ENCODE measurements at regions not wholly inside any gene's neighbourhood (a gene's known extent, or its start where the extent isn't known, plus 50 kb on each side); places are given as distances from the start of the nearest gene placed in this dataset.

GRCh38 chr2:136411946-136412345 is 294.0 kb upstream of the CXCR4 start:
- H3K27me3 ChIP-seq (ENCODE audit: control insufficient read depth, insufficient read depth, low read length): no peaks in the 10 kb centered on the region
- no peak for DNase-seq (ENCODE audit: low read depth)

GRCh38 chr2:136410673-136411072 is 292.7 kb upstream of the CXCR4 start:
- no peaks in the 10 kb centered on the region for H3K27me3 ChIP-seq (ENCODE audit: control insufficient read depth, insufficient read depth, low read length)
- no peaks in the 10 kb centered on the region for H3K36me3 ChIP-seq (ENCODE audit: control insufficient read depth, insufficient read depth, low read length)
- no peak overlapping the region for H3K4me3 ChIP-seq (ENCODE audit: low read depth, low read length)
- TF ChIP-seq CTCF (IDR thresholded peaks at IDR 0.05; ENCODE audit: insufficient read depth, low read length, poor library complexity, severe bottlenecking): no peak
- DNase-seq (ENCODE audit: low read depth): no peak

More at GRCh38 chr2:136411946-136412345, 294.0 kb upstream of the CXCR4 start:
- Histone ChIP-seq H3K4me3 (ENCODE audit: low read depth, low read length) (no peak overlapping the region), H3K36me3 (ENCODE audit: control insufficient read depth, insufficient read depth, low read length) (no peaks in the 10 kb centered on the region)
- TF ChIP-seq CTCF (IDR thresholded peaks at IDR 0.05; ENCODE audit: insufficient read depth, low read length, poor library complexity, severe bottlenecking): no peak

GRCh38 chr2:136408795-136409194 is 290.8 kb upstream of the CXCR4 start:
- Histone ChIP-seq H3K4me3 (ENCODE audit: low read depth, low read length) (no peak overlapping the region), H3K36me3 (ENCODE audit: control insufficient read depth, insufficient read depth, low read length) (no peaks in the 10 kb centered on the region), H3K27me3 (ENCODE audit: control insufficient read depth, insufficient read depth, low read length) (peaks cover 2% of the 10 kb centered on the region)
- DNase-seq (ENCODE audit: low read depth): no peak
- no peak for TF ChIP-seq CTCF (IDR thresholded peaks at IDR 0.05; ENCODE audit: insufficient read depth, low read length, poor library complexity, severe bottlenecking)

- DNase-seq (ENCODE audit: low read depth): no peak
- Histone ChIP-seq H3K4me3 (ENCODE audit: low read depth, low read length) (no peak overlapping the region), H3K36me3 (ENCODE audit: control insufficient read depth, insufficient read depth, low read length) (no peaks in the 10 kb centered on the region), H3K27me3 (ENCODE audit: control insufficient read depth, insufficient read depth, low read length) (peaks cover 2% of the 10 kb centered on the region)
- no peak for TF ChIP-seq CTCF (IDR thresholded peaks at IDR 0.05; ENCODE audit: insufficient read depth, low read length, poor library complexity, severe bottlenecking)
Observed at GRCh38 chr2:136407952-136408318, 290.0 kb upstream of the CXCR4 start.

- peaks cover 2% of the 10 kb centered on the region for H3K27me3 ChIP-seq (ENCODE audit: control insufficient read depth, insufficient read depth, low read length)
- no peaks in the 10 kb centered on the region for H3K36me3 ChIP-seq (ENCODE audit: control insufficient read depth, insufficient read depth, low read length)
- no peak overlapping the region for H3K4me3 ChIP-seq (ENCODE audit: low read depth, low read length)
- no peak for DNase-seq (ENCODE audit: low read depth)
- no peak for TF ChIP-seq CTCF (IDR thresholded peaks at IDR 0.05; ENCODE audit: insufficient read depth, low read length, poor library complexity, severe bottlenecking)
Observed at GRCh38 chr2:136407117-136407951, 289.4 kb upstream of the CXCR4 start.

GRCh38 chr2:136404925-136405324 is 287.0 kb upstream of the CXCR4 start:
- no peak for TF ChIP-seq CTCF (IDR thresholded peaks at IDR 0.05; ENCODE audit: insufficient read depth, low read length, poor library complexity, severe bottlenecking)
- H3K27me3 ChIP-seq (ENCODE audit: control insufficient read depth, insufficient read depth, low read length): peaks cover 2% of the 10 kb centered on the region
- no peaks in the 10 kb centered on the region for H3K36me3 ChIP-seq (ENCODE audit: control insufficient read depth, insufficient read depth, low read length)
- no peak overlapping the region for H3K4me3 ChIP-seq (ENCODE audit: low read depth, low read length)
- DNase-seq (ENCODE audit: low read depth): no peak

Measured in kidney epithelial cell (primary cell).